ENCODE measurements at regions not wholly inside any gene's neighbourhood (a gene's known extent, or its start where the extent isn't known, plus 50 kb on each side); places are given as distances from the start of the nearest gene placed in this dataset.

- no peak for TF ChIP-seq CTCF (IDR thresholded peaks at IDR 0.05)
- TF ChIP-seq POLR2A (IDR thresholded peaks at IDR 0.05): no peak
Measured at GRCh38 chr12:14258575-14258940, 106.9 kb upstream of the ATF7IP start.

All from esophagus squamous epithelium (tissue), 4 donors.